ENCODE measurements at regions not wholly inside any gene's neighbourhood (a gene's known extent, or its start where the extent isn't known, plus 50 kb on each side); places are given as distances from the start of the nearest gene placed in this dataset.

DNA sequence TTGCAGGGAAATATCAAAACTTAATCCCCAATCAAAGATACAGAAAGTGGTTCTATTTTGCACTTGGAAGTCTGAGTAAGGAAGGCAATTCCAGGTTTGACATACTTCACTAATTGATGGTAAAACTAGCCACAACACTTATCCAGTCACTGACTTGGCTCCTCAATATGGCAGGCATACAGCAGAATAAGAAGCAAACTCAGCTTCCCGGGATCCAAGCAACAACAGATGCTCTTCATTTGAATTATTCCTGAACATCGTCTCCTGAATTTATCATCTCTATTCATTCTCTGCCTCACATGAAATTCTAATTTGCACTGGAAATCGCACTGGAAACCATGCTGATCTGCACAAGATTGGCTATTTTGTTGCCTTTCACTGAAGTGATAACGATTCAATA, 629.6 kb downstream of the PRELID2 start (continued):
- TF ChIP-seq, protein P1, sequence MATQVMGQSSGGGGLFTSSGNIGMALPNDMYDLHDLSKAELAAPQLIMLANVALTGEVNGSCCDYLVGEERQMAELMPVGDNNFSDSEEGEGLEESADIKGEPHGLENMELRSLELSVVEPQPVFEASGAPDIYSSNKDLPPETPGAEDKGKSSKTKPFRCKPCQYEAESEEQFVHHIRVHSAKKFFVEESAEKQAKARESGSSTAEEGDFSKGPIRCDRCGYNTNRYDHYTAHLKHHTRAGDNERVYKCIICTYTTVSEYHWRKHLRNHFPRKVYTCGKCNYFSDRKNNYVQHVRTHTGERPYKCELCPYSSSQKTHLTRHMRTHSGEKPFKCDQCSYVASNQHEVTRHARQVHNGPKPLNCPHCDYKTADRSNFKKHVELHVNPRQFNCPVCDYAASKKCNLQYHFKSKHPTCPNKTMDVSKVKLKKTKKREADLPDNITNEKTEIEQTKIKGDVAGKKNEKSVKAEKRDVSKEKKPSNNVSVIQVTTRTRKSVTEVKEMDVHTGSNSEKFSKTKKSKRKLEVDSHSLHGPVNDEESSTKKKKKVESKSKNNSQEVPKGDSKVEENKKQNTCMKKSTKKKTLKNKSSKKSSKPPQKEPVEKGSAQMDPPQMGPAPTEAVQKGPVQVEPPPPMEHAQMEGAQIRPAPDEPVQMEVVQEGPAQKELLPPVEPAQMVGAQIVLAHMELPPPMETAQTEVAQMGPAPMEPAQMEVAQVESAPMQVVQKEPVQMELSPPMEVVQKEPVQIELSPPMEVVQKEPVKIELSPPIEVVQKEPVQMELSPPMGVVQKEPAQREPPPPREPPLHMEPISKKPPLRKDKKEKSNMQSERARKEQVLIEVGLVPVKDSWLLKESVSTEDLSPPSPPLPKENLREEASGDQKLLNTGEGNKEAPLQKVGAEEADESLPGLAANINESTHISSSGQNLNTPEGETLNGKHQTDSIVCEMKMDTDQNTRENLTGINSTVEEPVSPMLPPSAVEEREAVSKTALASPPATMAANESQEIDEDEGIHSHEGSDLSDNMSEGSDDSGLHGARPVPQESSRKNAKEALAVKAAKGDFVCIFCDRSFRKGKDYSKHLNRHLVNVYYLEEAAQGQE (IDR thresholded peaks at IDR 0.05; ENCODE audit: unreplicated experiment): no peak
- TF ChIP-seq ZNF114 (CRISPR knock-in tag; IDR thresholded peaks at IDR 0.05) (no peak), EZH2 (IDR thresholded peaks at IDR 0.05; ENCODE audit: low read depth, unreplicated experiment) (no peak), STAT1 (IDR thresholded peaks at IDR 0.05; ENCODE audit: unreplicated experiment) (no peak)

DNA sequence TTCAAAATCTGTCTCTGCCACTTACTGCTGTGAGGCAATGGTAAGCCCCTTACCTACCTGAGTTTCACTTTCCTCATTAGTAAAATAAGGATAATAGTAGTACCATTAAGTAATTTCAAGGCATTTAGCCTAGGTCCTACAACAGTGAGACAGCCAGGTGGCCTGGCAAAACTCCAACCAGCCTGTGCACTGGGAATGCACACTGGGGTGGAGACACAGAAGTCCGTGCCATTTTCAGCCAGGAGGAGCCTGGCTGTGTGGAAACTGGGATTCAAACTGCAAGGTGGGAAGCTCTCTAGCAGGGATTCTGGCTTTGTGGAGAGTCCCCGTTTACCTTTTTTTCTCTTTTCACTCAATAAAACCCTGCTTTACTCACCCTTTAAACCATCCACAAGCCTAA, 630.4 kb downstream of the PRELID2 start:
- Histone ChIP-seq H3K36me3 (ENCODE audit: insufficient read depth) (no peaks in the 10 kb centered on the region), H3K27ac (ENCODE audit: low read depth) (no peak overlapping the region), H3K4me1 (ENCODE audit: insufficient read depth) (no peaks in the 10 kb centered on the region), H3K27me3 (ENCODE audit: insufficient read depth) (no peaks in the 10 kb centered on the region), H3K4me3 (no peak overlapping the region), H4K20me1 (replicated peaks; ENCODE audit: insufficient read depth) (no peaks in the 10 kb centered on the region), H3K9me2 (ENCODE audit: insufficient read depth) (peaks cover 6% of the 10 kb centered on the region; the same call in 1 of the 2 replicates), H3K79me2 (replicated peaks; ENCODE audit: insufficient read depth) (no peaks in the 10 kb centered on the region), H2AFZ (peak overlapping the region; percentile 54; the same call in 1 of the 2 replicates), H3K4me2 (no peak overlapping the region), H3F3A (replicated peaks; ENCODE audit: low read depth) (no peaks in the 10 kb centered on the region)
- TF ChIP-seq JUNB (IDR thresholded peaks at IDR 0.05; ENCODE audit: unreplicated experiment): no peak
- TF ChIP-seq EZH2 (IDR thresholded peaks at IDR 0.05; ENCODE audit: low read depth, unreplicated experiment): no peak
- TF ChIP-seq, protein P1 (IDR thresholded peaks at IDR 0.05; ENCODE audit: unreplicated experiment): no peak
- no peak for TF ChIP-seq EZH2phosphoT487 (IDR thresholded peaks at IDR 0.05; ENCODE audit: unreplicated experiment)
- no peak for TF ChIP-seq STAT1 (IDR thresholded peaks at IDR 0.05; ENCODE audit: unreplicated experiment)
- Mint-ChIP-seq H3K27me3 (ENCODE audit: insufficient read depth, low read depth, poor library complexity) (no peaks in the 10 kb centered on the region), H3K36me3 (ENCODE audit: low read depth) (no peaks in the 10 kb centered on the region), H3K4me1 (0 out of 3 replicates have a peak, but pooled peaks cover 2% of the 10 kb centered on the region), H3K27ac (no peak overlapping the region), H3K9me3 (no peaks in the 10 kb centered on the region), H3K4me3 (no peak overlapping the region)
- ATAC-seq (no peak), DNase-seq (ENCODE audit: low spot score) (no peak)

Data from GM23338 (cell line).